GM10248 (cell line): ENCODE measurements at regions not wholly inside any gene's neighbourhood (a gene's known extent, or its start where the extent isn't known, plus 50 kb on each side); places are given as distances from the start of the nearest gene placed in this dataset.

Experiments used
- CTCF ChIA-PET: fragments of 300-600 bp; sonication (Branson Sonifier 250); formaldehyde crosslinking; extraction: SDS; loops from one replicate; lab custom pipeline; 2021; ENCODE audit warnings: antibody characterized with exemption; lab: Yijun Ruan, JAX
- POLR2A ChIA-PET: fragments of 350-650 bp; sonication (Branson Sonifier 250); formaldehyde crosslinking; extraction: SDS; loops from one replicate; lab custom pipeline; 2020; ENCODE audit warnings: antibody characterized with exemption; lab: Yijun Ruan, JAX
- DNase-seq: peaks from one replicate; pipeline ENCODE4 v3.0.0; 2012; ENCODE audit errors: extremely low spot score
- TF ChIP-seq, protein P1 (sequence below): IDR thresholded peaks from 2 replicates; pipeline ENCODE4 v1.5.1; 2012; ENCODE audit warnings: mild to moderate bottlenecking, low read depth; ENCODE audit errors: extremely low read depth, missing control alignments, control extremely low read depth

DNA sequence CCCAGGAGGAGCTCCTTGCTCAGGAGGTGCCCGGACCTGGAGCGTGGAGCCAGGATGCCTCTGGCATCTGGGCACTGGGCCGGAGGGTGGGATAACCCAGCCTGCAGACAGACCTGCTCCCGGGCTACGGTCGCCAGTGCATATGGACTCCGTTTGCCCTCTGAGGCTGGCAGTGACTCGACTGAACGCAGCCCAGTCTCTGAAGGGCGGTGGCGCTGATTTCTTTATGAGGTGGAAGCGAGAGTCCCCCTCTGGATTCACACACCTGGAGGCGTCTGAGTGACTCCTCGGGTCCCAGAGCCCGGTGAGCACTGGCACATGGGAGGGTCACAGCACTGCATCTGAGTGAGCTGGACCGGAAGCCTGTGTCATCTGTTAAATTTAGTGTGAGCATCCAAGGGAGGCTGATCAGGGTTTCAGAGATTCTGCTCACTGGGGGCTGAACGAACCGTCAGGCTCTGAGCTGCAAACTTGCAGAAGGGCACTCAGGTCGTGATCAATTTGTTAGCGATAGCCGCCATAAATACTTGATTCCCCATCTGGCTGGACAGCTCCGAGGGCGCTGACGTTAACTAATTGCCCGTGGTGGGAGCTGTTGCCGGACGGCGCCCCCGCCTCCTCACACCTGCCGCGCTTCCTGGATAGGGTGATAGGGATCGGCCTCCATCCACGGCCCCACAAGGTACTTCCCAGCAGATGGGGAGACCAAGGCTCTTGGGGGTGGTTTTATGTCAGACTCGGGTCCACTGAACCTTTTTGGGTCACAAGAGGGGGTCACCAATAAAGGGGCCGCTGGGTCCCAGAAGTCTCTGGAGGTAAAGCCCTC lies 60.7 kb upstream of the TTC34 start:
- TF ChIP-seq, protein P1, sequence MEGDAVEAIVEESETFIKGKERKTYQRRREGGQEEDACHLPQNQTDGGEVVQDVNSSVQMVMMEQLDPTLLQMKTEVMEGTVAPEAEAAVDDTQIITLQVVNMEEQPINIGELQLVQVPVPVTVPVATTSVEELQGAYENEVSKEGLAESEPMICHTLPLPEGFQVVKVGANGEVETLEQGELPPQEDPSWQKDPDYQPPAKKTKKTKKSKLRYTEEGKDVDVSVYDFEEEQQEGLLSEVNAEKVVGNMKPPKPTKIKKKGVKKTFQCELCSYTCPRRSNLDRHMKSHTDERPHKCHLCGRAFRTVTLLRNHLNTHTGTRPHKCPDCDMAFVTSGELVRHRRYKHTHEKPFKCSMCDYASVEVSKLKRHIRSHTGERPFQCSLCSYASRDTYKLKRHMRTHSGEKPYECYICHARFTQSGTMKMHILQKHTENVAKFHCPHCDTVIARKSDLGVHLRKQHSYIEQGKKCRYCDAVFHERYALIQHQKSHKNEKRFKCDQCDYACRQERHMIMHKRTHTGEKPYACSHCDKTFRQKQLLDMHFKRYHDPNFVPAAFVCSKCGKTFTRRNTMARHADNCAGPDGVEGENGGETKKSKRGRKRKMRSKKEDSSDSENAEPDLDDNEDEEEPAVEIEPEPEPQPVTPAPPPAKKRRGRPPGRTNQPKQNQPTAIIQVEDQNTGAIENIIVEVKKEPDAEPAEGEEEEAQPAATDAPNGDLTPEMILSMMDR, result no peak
- ChIA-PET POLR2A (no interaction called here), CTCF (no interaction called here)
- no peak for DNase-seq

DNA sequence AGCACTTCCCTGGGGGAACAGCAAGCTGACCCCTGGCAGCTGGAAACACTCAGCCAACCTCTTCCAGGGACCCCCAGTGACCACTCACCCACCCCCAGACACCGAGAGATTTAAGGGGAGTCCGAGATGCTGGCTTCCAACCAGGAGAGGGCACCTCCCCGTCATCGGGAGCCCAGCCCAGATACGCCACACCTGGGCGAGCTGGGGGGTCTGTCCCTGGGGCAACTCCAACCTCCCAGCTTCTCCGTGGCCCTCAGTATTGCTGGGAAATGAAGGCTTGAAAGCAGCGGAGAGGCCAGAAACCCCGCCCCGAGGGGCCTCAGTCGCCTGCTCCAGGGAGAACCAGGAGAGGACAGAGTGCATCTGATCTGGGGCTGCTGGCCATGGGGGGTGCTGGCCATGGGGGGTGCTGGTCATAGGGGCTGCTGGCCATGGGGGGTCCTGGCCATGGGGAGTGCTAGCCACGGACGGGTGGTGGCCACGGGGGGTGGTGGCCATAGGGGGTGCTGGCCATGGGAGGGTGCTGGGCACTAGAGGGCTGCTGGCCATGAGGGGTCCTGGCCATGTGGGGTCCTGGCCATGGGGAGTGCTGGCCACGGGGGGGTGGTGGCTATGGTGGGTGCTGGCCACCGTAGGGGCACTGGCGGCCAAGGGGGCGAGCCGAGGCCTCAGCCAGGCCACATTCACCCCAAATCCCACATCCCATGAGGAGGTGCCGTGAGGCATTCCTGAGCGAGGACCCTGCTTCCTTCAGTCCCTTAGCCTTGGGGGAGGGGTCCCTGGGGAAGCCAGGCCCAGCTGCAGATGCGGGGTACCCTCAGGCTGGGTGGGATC lies 61.5 kb upstream of the TTC34 start:
- CTCF ChIA-PET, result no interaction called here

DNA sequence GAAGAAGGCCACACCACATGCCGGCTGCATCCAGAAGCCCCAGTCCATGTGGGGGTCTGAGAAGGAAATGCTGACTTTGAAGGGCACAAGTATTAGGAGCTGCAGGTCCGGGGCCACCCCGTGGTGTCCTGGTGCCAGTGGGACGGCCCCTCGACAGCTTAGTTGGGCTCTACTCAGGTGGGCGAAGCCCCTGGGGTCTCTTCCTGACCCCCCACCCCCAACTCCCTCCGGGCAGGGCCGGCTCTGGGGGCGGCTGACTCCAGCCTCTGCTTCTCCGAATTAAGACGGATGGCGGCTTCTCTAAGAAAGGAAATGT lies 62.1 kb upstream of the TTC34 start:
- TF ChIP-seq, protein P1, result no peak
- CTCF ChIA-PET, result no interaction called here
- POLR2A ChIA-PET, result no interaction called here
- DNase-seq, result no peak

More for the DNA sequence above, 61.5 kb upstream of the TTC34 start:
- POLR2A ChIA-PET, result no interaction called here
- TF ChIP-seq, protein P1, result no peak
- DNase-seq, result no peak

DNA sequence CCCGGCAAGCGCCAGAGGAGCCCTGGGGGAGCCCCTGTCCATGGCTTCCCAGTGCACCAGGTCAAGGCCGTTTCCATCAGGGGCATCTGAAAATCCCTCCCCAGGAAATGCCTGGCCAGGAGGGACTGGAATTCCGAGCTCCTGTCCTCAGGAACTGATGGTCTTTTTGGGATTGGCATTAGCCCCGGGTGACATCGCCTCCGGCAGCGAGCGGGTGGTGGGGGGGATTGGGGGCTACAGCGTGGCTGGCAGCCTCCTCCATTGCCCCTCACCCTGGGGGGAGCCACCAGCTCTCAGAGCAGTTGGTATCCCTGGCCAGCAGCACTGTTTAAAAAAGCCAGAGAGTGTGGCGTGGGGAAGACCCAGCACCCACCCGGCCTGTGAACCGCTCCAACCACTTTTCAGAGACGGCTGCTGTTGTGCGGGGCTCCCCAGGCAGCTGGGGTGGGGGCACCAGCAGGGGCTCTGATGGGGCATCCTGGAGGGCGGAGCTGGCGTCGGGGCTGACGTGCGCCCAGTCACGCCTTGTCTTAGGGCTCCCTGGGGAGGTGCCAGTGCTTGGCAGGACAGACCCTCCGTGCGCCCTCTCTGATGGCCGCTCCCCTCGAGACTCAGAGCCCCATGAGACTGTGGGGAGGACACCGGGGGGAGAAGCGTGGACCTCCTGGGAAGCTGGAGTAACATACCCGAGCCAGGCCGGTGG lies 62.9 kb upstream of the TTC34 start:
- CTCF ChIA-PET, result no interaction called here
- POLR2A ChIA-PET, result no interaction called here
- no peak for DNase-seq
- TF ChIP-seq, protein P1, result no peak

DNA sequence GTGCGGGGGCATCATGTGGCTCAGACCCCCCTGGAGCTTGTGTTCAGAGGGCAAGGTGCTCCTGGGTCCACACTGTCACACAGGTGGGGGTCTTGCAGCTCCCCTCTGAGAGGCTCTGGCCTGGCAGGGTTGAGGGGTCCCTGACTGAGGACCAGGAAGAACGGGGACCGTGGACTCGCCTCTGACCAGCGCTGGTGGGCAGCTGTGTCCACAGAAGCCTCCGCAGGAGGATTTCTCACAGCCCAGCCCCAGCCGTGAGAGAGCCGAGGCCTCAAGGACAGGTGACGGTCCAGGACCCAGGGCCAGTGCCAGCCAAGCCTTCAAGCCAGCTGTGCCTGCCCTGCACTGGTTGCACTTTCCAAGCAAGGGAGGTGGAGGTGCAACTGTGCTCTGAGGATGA lies 63.5 kb upstream of the TTC34 start:
- POLR2A ChIA-PET, result no interaction called here
- CTCF ChIA-PET, result no interaction called here
- DNase-seq, result no peak
- TF ChIP-seq, protein P1, result no peak

DNA sequence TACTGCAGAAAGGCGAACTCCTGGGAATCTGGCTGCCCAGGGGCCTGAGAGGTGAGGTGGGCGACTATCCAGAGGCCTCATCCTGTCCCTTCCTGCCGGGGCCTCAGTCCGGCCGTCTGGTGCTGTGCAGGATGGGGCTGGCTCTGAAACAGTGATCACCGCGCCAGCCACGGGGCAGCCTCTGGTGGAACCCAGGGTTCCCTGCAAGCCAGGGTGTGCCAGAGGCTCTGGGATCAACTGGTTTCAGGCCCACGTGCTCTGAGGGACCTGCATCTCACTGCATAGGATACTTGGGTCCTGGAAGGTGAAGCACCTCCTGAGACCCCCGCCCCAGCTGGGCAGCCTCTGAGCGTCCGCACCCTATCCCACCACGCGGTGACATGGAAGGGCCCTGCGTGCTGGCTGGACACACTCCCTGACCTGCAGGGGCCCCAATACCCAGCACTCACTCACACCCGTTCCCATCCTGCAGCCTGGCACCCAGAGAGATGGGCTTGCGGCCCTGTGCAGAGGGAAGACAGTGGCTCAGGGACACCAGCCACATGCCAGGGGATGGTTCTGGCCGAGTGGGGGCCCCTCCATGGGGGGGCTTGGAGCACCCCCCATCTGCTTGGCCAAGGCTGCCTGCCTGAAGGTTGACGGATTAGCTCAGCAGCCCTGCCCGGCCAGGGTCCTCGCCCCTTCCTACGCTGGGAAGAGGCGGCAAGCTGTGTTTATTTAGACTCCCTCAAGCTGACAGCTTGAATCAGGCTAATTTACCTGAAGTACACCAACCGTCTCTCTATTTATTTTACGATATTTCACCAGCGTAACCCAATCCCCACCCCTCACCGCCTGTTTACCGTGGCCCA lies 64.3 kb upstream of the TTC34 start:
- TF ChIP-seq, protein P1, result no peak
- DNase-seq, result no peak
- ChIA-PET CTCF (no interaction called here), POLR2A (no interaction called here)
